ENCODE measurements at regions not wholly inside any gene's neighbourhood (a gene's known extent, or its start where the extent isn't known, plus 50 kb on each side); places are given as distances from the start of the nearest gene placed in this dataset.

- no peaks in the 10 kb centered on the region for H3K36me3 ChIP-seq (ENCODE audit: low read depth, missing control alignments)
- intact Hi-C loops (cut with DNase I; ENCODE audit: low total_unique reads): no loop called here
- H3K9me3 ChIP-seq: no peaks in the 10 kb centered on the region
- H3K4me1 ChIP-seq: no peaks in the 10 kb centered on the region
- H3K27ac ChIP-seq: no peak overlapping the region
- H3K4me3 ChIP-seq: no peak overlapping the region
- no peak for TF ChIP-seq POLR2A (IDR thresholded peaks at IDR 0.05)
- TF ChIP-seq, protein P1, sequence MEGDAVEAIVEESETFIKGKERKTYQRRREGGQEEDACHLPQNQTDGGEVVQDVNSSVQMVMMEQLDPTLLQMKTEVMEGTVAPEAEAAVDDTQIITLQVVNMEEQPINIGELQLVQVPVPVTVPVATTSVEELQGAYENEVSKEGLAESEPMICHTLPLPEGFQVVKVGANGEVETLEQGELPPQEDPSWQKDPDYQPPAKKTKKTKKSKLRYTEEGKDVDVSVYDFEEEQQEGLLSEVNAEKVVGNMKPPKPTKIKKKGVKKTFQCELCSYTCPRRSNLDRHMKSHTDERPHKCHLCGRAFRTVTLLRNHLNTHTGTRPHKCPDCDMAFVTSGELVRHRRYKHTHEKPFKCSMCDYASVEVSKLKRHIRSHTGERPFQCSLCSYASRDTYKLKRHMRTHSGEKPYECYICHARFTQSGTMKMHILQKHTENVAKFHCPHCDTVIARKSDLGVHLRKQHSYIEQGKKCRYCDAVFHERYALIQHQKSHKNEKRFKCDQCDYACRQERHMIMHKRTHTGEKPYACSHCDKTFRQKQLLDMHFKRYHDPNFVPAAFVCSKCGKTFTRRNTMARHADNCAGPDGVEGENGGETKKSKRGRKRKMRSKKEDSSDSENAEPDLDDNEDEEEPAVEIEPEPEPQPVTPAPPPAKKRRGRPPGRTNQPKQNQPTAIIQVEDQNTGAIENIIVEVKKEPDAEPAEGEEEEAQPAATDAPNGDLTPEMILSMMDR (IDR thresholded peaks at IDR 0.05): no peak
- WGBS, 2 donors: 83 to 92% methylated on average over 2 of the region's 2 CpGs
- no peaks in the 10 kb centered on the region for H3K27me3 ChIP-seq
- DNase-seq: no peak
These were observed 130.9 kb upstream of the RPS6KA3 start for GRCh38 chrX:20397587-20397986.

- H3K27ac ChIP-seq: no peak overlapping the region
- no peaks in the 10 kb centered on the region for H3K9me3 ChIP-seq
- TF ChIP-seq POLR2A (IDR thresholded peaks at IDR 0.05): no peak
- TF ChIP-seq, protein P1 (IDR thresholded peaks at IDR 0.05): no peak
- no peak for DNase-seq
- H3K4me1 ChIP-seq: no peaks in the 10 kb centered on the region
- no peaks in the 10 kb centered on the region for H3K27me3 ChIP-seq
- no peaks in the 10 kb centered on the region for H3K36me3 ChIP-seq (ENCODE audit: low read depth, missing control alignments)
- intact Hi-C loops (cut with DNase I; ENCODE audit: low total_unique reads): no loop called here
- H3K4me3 ChIP-seq: no peak overlapping the region
- WGBS, 2 donors: 86 to 88% methylated on average over 3 to 4 of the region's 4 CpGs
These were observed 127.7 kb upstream of the RPS6KA3 start for GRCh38 chrX:20394451-20394850.

DNA sequence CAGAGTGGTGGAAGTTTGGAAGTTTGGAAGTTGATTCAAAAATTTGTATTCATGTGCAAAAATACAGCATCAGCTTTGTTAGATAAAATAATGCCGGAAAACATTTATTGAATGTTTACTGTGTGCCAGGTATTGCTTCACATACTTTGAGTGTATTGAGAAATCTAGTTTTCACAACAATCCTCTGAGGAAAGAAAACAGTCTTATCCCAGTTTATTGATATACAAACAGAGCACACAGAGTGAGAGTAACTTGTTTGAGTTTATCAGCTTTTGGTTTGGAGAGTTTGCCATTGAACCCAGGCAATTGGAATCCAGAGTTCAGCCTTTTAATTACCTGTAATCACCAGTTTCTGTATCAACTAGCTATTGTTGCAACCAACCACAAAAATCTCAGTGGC, 127.2 kb upstream of the RPS6KA3 start:
- Histone ChIP-seq H3K36me3 (ENCODE audit: low read depth, missing control alignments) (no peaks in the 10 kb centered on the region), H3K9me3 (no peaks in the 10 kb centered on the region), H3K27me3 (no peaks in the 10 kb centered on the region), H3K4me3 (no peak overlapping the region), H3K4me1 (no peaks in the 10 kb centered on the region), H3K27ac (no peak overlapping the region)
- intact Hi-C loops (cut with DNase I; ENCODE audit: low total_unique reads): no loop called here
- WGBS, 2 donors: 88 to 93% methylated on average over 1 of the region's 1 CpG
- no peak for DNase-seq
- TF ChIP-seq, protein P1 (IDR thresholded peaks at IDR 0.05): no peak
- no peak for TF ChIP-seq POLR2A (IDR thresholded peaks at IDR 0.05)

DNA sequence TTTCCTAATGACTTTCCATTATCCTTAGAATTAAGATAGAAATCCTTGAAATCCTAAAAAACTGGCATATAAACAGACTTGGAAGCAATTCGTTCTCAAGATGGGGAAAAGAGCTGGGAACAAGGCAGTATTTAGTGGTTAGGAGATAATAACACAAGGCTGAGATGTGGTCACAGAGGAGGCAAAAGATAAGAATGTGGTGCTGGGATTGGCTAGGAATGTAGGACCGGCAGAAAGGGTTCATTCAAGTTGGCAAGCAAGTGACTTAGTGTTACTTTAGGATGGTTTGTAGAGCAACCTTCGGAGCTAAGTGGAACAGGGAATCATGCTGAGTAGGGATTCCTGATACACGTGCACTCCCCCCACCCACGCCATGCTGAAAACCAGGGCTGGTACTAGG, 121.9 kb upstream of the RPS6KA3 start:
- 37 to 47% methylated on average over 5 of the region's 5 CpGs for WGBS, 2 donors

GRCh38 chrX:20383477-20383876, 116.8 kb upstream of the RPS6KA3 start:
- Histone ChIP-seq H3K4me1 (no peaks in the 10 kb centered on the region), H3K36me3 (ENCODE audit: low read depth, missing control alignments) (no peaks in the 10 kb centered on the region), H3K27me3 (no peaks in the 10 kb centered on the region), H3K9me3 (no peaks in the 10 kb centered on the region), H3K27ac (no peak overlapping the region), H3K4me3 (no peak overlapping the region)
- no peak for DNase-seq
- WGBS, 2 donors: 56 to 66% methylated on average over 1 of the region's 1 CpG
- TF ChIP-seq POLR2A (IDR thresholded peaks at IDR 0.05): no peak
- TF ChIP-seq, protein P1 (IDR thresholded peaks at IDR 0.05): no peak
- intact Hi-C loops (cut with DNase I; ENCODE audit: low total_unique reads): no loop called here

More for the DNA sequence above, 121.9 kb upstream of the RPS6KA3 start:
- DNase-seq: no peak
- Histone ChIP-seq H3K27ac (no peak overlapping the region), H3K27me3 (no peaks in the 10 kb centered on the region), H3K9me3 (no peaks in the 10 kb centered on the region), H3K36me3 (ENCODE audit: low read depth, missing control alignments) (no peaks in the 10 kb centered on the region), H3K4me3 (no peak overlapping the region), H3K4me1 (no peaks in the 10 kb centered on the region)
- no peak for TF ChIP-seq POLR2A (IDR thresholded peaks at IDR 0.05)
- intact Hi-C loops (cut with DNase I; ENCODE audit: low total_unique reads): no loop called here
